NCI-H146 treated with DMSO at 0.1 percent for 48 hours (cell line): ENCODE measurements at regions not wholly inside any gene's neighbourhood (a gene's known extent, or its start where the extent isn't known, plus 50 kb on each side); places are given as distances from the start of the nearest gene placed in this dataset.

Experiments used
- DNase-seq: peaks from one replicate; lab custom pipeline; 2025; ENCODE audit not compliant: unreplicated experiment; lab: John Stamatoyannopoulos, UW

- no peak for DNase-seq
Measured at GRCh38 chr20:48308232-48308781, 519.5 kb downstream of the PREX1 start.

- DNase-seq, result no peak
Measured at GRCh38 chr20:48307277-48307676, 520.5 kb downstream of the PREX1 start.

- no peak for DNase-seq
Measured at GRCh38 chr20:48302844-48303542, 517.7 kb upstream of the SULF2 start.

GRCh38 chr20:48302149-48302548 lies 516.9 kb upstream of the SULF2 start:
- DNase-seq, result no peak

- no peak for DNase-seq
Measured at GRCh38 chr20:48301189-48301588, 515.9 kb upstream of the SULF2 start.

- no peak for DNase-seq
Measured at GRCh38 chr20:48300529-48300928, 515.2 kb upstream of the SULF2 start.

- DNase-seq, result no peak
Measured at GRCh38 chr20:48298851-48299484, 513.7 kb upstream of the SULF2 start.

- no peak for DNase-seq
Measured at GRCh38 chr20:48298433-48298832, 513.2 kb upstream of the SULF2 start.

GRCh38 chr20:48295966-48296421 lies 510.7 kb upstream of the SULF2 start:
- no peak for DNase-seq

GRCh38 chr20:48295445-48295903 lies 510.2 kb upstream of the SULF2 start:
- no peak for DNase-seq

- DNase-seq, result no peak
Measured at GRCh38 chr20:48294942-48295341, 509.7 kb upstream of the SULF2 start.

GRCh38 chr20:48294196-48294595 lies 508.9 kb upstream of the SULF2 start:
- DNase-seq, result no peak

- DNase-seq, result no peak
Measured at GRCh38 chr20:48293671-48294070, 508.4 kb upstream of the SULF2 start.

- DNase-seq, result no peak
Measured at GRCh38 chr20:48292806-48293205, 507.5 kb upstream of the SULF2 start.

GRCh38 chr20:48291896-48292295 lies 506.6 kb upstream of the SULF2 start:
- no peak for DNase-seq

GRCh38 chr20:48288930-48289507 lies 503.7 kb upstream of the SULF2 start:
- no peak for DNase-seq

- no peak for DNase-seq
Measured at GRCh38 chr20:48287552-48288170, 502.4 kb upstream of the SULF2 start.

GRCh38 chr20:48287021-48287494 lies 501.8 kb upstream of the SULF2 start:
- DNase-seq, result no peak

- no peak for DNase-seq
Measured at GRCh38 chr20:48286601-48287000, 501.3 kb upstream of the SULF2 start.

- DNase-seq, result no peak
Measured at GRCh38 chr20:48285656-48286055, 500.4 kb upstream of the SULF2 start.

- no peak for DNase-seq
Measured at GRCh38 chr20:48284837-48285236, 499.6 kb upstream of the SULF2 start.
